GM10266 (cell line): ENCODE measurements at regions not wholly inside any gene's neighbourhood (a gene's known extent, or its start where the extent isn't known, plus 50 kb on each side); places are given as distances from the start of the nearest gene placed in this dataset.
"Not testable (repeated sequence)": the region's sequence is repeated elsewhere in the genome, so short reads cannot be mapped to it uniquely, and the experiment has no call there.

Source experiments
- DNase-seq: peaks from one replicate; pipeline ENCODE4 v3.0.0; 2012; ENCODE audit errors: extremely low spot score
- TF ChIP-seq, protein P1 (sequence below): IDR thresholded peaks from 2 replicates; pipeline ENCODE4 v1.5.1; 2012; ENCODE audit warnings: mild to moderate bottlenecking, low read depth; ENCODE audit not compliant: control insufficient read depth, insufficient read depth; ENCODE audit errors: missing control alignments

DNA sequence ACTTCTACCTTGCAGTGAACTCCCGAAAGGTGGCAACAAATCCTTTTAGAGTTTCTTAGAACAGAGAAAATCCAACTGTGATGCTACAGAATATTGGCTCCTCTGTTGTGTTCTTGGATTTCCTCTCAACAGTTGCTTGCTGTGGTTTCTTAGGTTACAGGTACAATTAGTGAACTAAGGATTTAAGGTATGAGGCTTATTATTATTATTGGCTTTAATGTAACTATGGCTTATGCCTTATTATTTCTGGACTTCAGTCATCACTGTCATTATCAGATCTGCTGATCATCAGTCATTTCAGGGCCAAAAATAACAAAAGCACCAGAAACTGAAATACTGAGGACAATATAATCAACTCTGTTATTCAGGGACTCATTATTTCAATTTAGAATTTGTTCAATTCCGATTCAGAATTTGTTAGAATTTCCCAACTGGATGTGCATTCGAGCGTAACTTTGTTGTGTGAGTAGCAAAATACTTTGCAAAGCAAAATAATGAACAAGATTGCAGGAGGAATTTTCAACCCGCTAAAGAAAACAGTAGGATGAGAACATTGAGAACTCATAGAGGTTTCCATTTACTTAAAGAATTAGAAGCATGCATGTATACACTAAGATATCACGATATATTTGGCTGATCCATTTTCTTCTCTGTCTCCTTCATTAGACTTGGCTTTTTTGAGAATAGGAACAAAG, 65.5 kb upstream of the AK4 start:
- DNase-seq: no peak
- TF ChIP-seq, protein P1, sequence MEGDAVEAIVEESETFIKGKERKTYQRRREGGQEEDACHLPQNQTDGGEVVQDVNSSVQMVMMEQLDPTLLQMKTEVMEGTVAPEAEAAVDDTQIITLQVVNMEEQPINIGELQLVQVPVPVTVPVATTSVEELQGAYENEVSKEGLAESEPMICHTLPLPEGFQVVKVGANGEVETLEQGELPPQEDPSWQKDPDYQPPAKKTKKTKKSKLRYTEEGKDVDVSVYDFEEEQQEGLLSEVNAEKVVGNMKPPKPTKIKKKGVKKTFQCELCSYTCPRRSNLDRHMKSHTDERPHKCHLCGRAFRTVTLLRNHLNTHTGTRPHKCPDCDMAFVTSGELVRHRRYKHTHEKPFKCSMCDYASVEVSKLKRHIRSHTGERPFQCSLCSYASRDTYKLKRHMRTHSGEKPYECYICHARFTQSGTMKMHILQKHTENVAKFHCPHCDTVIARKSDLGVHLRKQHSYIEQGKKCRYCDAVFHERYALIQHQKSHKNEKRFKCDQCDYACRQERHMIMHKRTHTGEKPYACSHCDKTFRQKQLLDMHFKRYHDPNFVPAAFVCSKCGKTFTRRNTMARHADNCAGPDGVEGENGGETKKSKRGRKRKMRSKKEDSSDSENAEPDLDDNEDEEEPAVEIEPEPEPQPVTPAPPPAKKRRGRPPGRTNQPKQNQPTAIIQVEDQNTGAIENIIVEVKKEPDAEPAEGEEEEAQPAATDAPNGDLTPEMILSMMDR: no peak

DNA sequence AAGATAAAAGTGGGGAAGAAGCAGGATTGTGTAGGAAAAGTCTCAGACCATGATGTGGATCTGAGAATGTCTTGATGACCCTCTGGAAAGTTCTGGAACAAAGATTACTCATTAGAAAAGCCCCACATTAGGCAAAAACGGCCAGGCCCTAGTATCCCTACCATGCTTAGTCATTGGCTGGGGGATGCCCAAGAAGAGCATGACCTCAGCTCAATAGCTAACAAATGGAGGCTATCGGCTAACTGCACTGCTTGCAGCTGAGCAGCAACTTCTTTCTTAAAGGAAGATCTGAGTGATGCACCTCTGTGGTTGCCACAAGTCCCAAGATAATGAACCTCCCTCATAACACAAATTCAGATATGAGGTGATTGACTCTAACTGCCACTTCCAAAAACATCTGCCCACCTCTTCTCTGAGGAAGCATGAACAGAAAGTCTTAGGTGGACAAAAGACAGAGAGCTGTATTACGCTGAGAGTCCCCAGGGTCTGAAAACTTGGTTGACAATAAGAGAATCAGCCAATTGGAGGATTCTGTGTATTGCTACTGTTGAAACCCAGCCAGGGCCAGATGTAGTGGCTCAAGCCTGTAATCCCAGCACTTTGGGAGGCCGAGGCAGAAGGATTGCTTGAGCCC, 64.6 kb upstream of the AK4 start:
- TF ChIP-seq, protein P1: no peak
- DNase-seq: no peak

DNA sequence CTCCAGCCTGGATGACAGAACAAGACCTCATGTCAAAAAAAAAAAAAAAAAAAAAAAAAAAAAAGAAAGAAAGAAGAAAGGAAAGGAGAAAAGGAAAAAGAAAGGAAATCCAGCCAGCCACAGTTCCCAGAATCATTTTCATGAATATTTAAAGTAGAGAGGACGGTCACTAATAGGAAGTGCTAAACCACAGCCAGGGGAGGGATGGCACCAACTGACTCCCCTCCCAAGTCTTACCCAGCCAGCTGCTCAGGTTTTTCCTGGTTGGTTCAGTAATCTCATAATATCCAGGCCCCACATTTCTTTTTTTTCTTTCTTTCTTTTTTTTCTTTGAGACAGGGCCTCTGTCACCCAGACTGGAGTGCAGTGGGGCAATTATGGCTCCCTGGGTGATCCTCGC, 63.9 kb upstream of the AK4 start:
- TF ChIP-seq, protein P1: no peak
- DNase-seq: no peak

DNA sequence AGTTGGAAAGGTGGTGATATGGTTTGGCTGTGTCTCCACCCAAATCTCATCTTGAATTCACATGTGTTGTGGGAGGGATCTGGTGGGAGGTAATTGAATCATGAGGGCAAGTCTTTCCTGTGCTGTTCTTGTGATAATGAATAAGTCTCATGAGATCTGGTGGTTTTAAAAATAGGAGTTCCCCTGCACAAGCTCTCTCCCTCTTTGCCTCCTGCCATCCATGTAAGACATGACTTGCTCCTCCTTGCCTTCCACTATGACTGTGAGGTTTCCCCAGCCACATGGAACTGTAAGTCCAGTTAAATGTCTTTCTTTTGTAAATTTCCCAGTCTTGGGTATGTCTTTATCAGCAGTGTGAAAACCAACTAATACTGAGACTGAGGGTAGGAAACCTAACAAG, 60.5 kb upstream of the AK4 start:
- DNase-seq: not testable (repeated sequence)

DNA sequence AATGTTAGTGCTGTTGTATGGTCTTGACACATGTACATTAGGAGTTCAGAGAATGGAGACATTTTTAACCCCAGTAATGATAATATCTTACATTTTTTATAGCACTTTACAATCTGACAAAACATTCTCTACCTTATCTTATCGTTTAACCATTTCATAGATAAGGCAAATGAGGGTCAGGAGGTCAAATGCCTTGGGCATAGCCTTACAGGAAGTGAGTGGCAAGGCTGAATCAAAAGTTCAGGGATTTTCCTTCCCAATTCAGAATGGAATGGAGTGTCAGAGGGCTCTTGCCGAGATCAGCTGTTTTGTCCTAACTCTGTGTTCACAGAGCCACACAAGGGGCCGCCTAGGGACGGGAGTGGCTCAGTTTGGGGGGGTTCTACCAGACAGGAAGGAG, 57.6 kb upstream of the AK4 start:
- no peak for DNase-seq
- TF ChIP-seq, protein P1: no peak

DNA sequence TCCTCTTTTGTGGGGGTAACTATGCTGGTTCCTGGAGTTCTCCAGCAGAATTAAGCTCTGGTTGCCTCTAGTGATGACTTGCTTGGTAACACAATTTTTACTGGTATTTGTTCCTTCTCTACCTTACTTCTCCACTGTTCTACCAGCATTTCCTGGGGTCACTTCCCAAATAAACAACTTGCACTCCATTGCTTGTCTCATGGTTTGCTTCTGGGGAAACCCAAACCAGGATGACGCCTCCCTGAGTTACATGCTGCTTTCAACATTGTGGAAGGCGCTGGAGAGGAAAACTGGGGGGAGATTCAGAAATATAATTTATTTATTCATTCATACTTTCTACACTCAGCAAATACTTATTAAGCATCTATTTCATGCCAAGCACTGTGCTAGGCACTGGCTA, 55.3 kb upstream of the AK4 start:
- TF ChIP-seq, protein P1: no peak
- no peak for DNase-seq

DNA sequence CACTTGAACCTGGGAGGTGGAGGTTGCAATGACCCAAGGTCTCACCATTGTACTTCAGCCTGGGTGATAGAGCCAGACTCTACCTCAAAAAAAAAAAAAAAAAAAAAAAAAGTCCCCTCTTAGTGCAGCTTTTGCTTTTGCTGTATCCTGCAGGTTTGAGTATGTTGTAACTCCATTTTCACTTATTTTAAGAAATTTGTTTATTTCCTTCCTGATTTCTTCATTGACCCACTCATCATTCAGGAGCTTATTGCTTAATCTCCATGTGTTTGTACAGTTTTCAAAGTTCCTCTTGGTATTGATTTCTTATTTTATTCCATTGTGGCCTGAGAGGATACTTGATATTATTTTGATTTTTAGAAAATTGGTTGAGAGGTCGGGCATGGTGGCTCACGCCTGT, 50.9 kb upstream of the AK4 start:
- TF ChIP-seq, protein P1: no peak
- no peak for DNase-seq
